NCI-H460 (cell line): ENCODE measurements at regions not wholly inside any gene's neighbourhood (a gene's known extent, or its start where the extent isn't known, plus 50 kb on each side); places are given as distances from the start of the nearest gene placed in this dataset.

Experiments used
- DNase-seq: peaks from one replicate; pipeline ENCODE4 v3.0.0-alpha.2; 2016; ENCODE audit warnings: low read depth; ENCODE audit errors: extremely low read depth

- no peak for DNase-seq
Measured at GRCh38 chr9:78595200-78595945, 298.4 kb downstream of the PSAT1 start.

DNA sequence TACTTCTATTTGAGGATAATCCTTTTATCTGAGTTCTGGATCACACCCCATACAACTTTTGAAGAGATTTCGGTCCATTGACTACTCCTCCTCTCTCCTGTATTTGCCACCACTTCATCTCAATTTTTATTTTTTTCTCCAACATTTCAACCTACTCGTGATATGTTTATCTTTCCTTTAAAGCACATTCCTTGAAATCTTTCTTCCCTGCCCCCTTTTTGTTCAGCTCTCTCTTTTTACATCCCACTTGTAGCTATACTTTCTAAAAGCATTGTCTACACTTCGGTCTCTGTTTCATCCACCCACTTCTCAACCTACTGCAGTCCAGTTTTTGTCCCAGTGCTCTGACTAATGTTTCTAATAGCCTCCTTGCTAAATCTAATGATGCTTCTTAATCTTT, 299.4 kb downstream of the PSAT1 start:
- no peak for DNase-seq

DNA sequence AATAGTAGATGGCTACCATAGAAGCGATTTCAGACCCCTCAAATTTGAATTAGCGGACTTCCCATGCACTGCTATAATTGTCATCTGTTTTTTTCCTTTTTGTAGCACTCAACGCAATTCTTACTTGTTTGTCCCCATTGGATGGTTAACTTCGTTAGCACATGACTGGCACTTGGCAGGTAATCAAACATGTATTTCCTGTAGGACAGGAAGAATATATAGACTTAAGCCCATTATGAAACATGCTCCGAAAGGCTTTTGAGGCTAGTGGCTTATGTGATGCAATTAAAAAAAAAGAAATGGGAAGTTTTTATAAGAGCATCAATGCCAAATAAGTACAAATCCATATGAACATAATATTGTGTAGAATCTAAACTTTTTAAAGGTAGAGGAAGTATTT, 301.2 kb downstream of the PSAT1 start:
- no peak for DNase-seq

DNA sequence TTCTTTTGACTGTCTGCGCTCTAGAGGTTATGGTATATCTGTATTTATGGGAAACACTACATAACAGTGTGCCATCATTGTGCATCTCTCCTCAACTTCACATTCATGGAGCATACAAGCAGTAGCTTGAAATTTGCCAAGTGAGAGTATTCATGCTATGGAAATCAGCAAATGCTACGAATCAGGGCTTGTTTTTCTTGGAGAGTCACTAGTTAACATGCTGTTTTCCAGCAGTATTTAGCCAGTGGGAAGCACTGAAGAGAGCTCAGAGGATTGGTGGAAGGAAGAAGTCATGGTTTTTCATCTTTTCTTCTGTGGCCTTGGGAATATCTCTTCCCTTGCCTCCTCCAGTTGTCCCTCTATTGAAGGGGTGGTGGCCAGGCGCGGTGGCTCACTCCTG, 303.0 kb downstream of the PSAT1 start:
- no peak for DNase-seq

- DNase-seq: peak; percentile 67
Measured at GRCh38 chr9:78601957-78602565, 305.1 kb downstream of the PSAT1 start.

- DNase-seq: no peak
Measured at GRCh38 chr9:78605041-78606000, 308.4 kb downstream of the PSAT1 start.

GRCh38 chr9:78606001-78606379, 309.1 kb downstream of the PSAT1 start:
- no peak for DNase-seq

DNA sequence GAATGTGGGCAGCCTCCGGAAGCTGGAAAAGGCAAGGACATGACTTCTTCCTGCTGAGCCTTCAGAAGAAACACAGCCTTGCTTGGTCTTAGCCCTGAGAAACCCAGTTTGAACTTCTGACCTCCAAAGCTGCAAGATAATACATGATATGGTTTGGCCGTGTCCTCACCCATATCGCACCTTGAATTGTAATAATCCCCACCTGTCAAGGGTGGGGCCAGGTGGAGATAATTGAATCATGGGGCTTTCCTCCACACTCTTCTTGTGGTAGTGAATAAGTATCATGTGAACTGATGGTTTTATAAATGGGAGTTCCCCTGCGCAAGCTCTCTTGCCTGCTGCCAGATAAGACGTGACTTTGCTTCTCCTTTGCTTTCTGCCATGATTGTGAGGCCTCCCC, 310.9 kb downstream of the PSAT1 start:
- no peak for DNase-seq

DNA sequence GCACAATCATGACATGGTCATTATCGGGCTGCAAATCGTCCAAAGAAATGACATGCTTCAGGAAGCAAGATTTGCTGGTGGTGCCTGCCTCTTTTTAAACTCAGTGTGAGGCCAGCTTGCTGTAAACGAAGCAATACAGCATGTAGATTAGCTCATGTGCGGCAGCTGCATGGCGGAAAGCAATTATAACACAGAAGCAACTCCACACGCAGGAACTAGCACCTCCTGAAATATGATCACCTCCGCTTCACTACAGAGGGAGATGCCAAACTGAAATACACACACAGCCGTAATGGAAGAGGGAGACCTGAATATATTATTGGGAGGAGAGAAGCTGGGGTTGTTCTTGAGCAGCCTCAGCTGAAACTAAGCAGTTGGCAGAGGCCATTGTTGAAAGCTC, 312.5 kb downstream of the PSAT1 start:
- no peak for DNase-seq

DNA sequence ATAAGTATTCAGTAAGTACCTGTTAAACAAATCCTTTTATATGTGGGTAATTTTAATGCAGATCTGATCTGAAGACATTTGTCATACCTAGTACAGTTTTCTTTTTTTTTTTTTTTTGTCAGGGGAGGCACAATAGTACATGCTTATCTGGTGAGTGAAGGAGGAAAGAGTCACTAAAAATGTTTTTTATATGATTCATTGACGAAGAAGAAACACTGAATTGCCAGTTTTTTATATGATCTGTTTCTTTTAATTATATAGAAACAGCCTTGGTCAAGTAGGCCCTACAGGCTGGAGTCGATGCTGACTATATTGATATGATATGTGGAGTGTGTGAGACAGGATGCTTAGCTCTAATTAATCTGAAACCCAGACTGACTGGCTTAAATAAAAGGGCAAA, 315.2 kb downstream of the PSAT1 start:
- no peak for DNase-seq

- no peak for DNase-seq
Measured at GRCh38 chr9:78613006-78613405, 316.1 kb downstream of the PSAT1 start.

GRCh38 chr9:78614892-78615291, 318.0 kb downstream of the PSAT1 start:
- no peak for DNase-seq

- no peak for DNase-seq
Measured at GRCh38 chr9:78615372-78615771, 318.4 kb downstream of the PSAT1 start.

- no peak for DNase-seq
Measured at GRCh38 chr9:78618735-78619134, 321.8 kb downstream of the PSAT1 start.

DNA sequence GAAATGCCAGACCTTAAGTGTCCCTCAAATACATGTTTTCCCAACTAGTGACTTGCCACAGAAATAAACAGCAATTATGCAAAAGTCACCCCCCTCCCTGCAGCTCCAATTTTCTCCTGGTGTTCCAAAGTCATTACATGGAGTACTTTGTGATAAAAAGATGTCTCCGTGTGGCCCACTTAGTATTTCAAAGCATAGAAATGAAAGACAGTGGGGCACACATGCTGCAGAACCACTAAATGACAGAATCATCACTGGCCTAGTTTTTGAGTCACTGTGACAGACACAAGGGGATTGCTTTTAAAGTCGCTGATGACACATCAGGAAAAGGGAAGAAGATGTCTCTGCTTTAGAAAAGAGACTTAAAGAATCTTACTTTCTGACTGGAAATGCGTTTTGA, 323.4 kb downstream of the PSAT1 start:
- DNase-seq: no peak

- DNase-seq: peak; percentile 2
Measured at GRCh38 chr9:78620764-78621163, 323.8 kb downstream of the PSAT1 start.

GRCh38 chr9:78622126-78622525, 325.2 kb downstream of the PSAT1 start:
- DNase-seq: no peak

- DNase-seq: no peak
Measured at GRCh38 chr9:78626971-78627370, 330.0 kb downstream of the PSAT1 start.

GRCh38 chr9:78630966-78631365, 334.0 kb downstream of the PSAT1 start:
- no peak for DNase-seq

DNA sequence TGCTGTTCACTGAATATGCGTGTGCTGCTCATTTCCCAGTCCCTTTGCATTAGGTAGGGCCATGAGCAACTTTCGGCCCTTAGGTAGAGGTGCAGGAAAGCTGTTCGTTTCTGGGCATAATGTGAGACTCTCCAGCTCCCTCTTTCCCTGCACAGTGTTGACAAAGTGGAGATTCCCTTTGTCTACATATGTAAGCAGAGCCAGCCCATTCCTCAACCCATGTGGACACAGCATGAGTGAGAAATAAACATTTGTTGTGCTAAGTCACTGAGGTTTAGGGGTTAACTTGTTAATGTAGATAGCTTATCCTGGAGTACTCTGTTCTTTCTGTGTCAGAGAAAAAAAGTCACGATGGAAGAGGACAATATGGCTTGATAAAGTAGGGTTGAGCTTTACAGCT, 343.8 kb downstream of the PSAT1 start:
- DNase-seq: no peak

- DNase-seq: no peak
Measured at GRCh38 chr9:78644359-78644758, 347.4 kb downstream of the PSAT1 start.

DNA sequence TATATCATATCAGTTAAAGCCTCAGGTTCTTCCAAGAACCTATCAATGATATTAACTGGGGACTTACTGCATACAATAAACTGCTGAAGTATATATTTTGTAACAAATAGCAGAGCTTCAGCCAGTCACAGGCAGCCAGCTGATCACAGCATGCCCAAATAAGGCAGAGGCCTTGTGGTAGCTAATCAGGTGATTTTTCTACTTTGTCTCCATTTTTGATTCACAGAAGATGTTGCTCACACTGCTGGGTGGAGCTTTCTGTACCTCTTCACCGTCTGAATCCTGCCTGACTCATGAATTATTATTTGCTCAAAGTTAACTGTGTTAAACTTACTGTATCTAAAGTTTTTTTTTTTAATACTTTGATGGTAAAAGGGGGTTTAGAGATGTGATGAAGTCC, 357.4 kb downstream of the PSAT1 start:
- DNase-seq: no peak
